ENCODE measurements at regions not wholly inside any gene's neighbourhood (a gene's known extent, or its start where the extent isn't known, plus 50 kb on each side); places are given as distances from the start of the nearest gene placed in this dataset.

GRCh38 chr4:62232814-62233213 is 1032.7 kb downstream of the ADGRL3 start:
- no peaks in the 10 kb centered on the region for H3K4me1 ChIP-seq (ENCODE audit: control insufficient read depth, insufficient read depth, low read length, poor library complexity, severe bottlenecking)
- no peak overlapping the region for H3K27ac ChIP-seq (ENCODE audit: low read depth, low read length, severe bottlenecking)
- no peaks in the 10 kb centered on the region for H3K9me3 ChIP-seq (ENCODE audit: control insufficient read depth, low read length)
- WGBS, 2 experiments (ENCODE audit: insufficient coverage in 2 of 2): 70 to 73% methylated on average over 2 of the region's 3 CpGs
- H3K4me3 ChIP-seq (ENCODE audit: extremely low read depth, insufficient read depth, low read length, poor library complexity, severe bottlenecking): no peak overlapping the region
- H3K36me3 ChIP-seq (ENCODE audit: control insufficient read depth, insufficient read depth, low read length): no peaks in the 10 kb centered on the region

GRCh38 chr4:62231994-62232393 is 1031.9 kb downstream of the ADGRL3 start:
- Histone ChIP-seq H3K4me1 (ENCODE audit: control insufficient read depth, insufficient read depth, low read length, poor library complexity, severe bottlenecking) (no peaks in the 10 kb centered on the region), H3K27ac (ENCODE audit: low read depth, low read length, severe bottlenecking) (no peak overlapping the region), H3K9me3 (ENCODE audit: control insufficient read depth, low read length) (no peaks in the 10 kb centered on the region), H3K36me3 (ENCODE audit: control insufficient read depth, insufficient read depth, low read length) (no peaks in the 10 kb centered on the region), H3K4me3 (ENCODE audit: extremely low read depth, insufficient read depth, low read length, poor library complexity, severe bottlenecking) (no peak overlapping the region)
- 96 to 100% methylated on average over 1 to 2 of the region's 3 CpGs for WGBS, 2 experiments (ENCODE audit: insufficient coverage in 2 of 2)

- Histone ChIP-seq H3K36me3 (ENCODE audit: control insufficient read depth, insufficient read depth, low read length) (no peaks in the 10 kb centered on the region), H3K4me3 (ENCODE audit: extremely low read depth, insufficient read depth, low read length, poor library complexity, severe bottlenecking) (no peak overlapping the region), H3K4me1 (ENCODE audit: control insufficient read depth, insufficient read depth, low read length, poor library complexity, severe bottlenecking) (no peaks in the 10 kb centered on the region), H3K9me3 (ENCODE audit: control insufficient read depth, low read length) (no peaks in the 10 kb centered on the region), H3K27ac (ENCODE audit: low read depth, low read length, severe bottlenecking) (no peak overlapping the region)
- 83 to 93% methylated on average over 1 to 3 of the region's 3 CpGs for WGBS, 2 experiments (ENCODE audit: insufficient coverage in 2 of 2)
Measured at GRCh38 chr4:62226082-62226481, 1026.0 kb downstream of the ADGRL3 start.

GRCh38 chr4:62222121-62222520 is 1022.0 kb downstream of the ADGRL3 start:
- H3K4me1 ChIP-seq (ENCODE audit: control insufficient read depth, insufficient read depth, low read length, poor library complexity, severe bottlenecking): no peaks in the 10 kb centered on the region
- no peak overlapping the region for H3K4me3 ChIP-seq (ENCODE audit: extremely low read depth, insufficient read depth, low read length, poor library complexity, severe bottlenecking)
- no peaks in the 10 kb centered on the region for H3K9me3 ChIP-seq (ENCODE audit: control insufficient read depth, low read length)
- H3K36me3 ChIP-seq (ENCODE audit: control insufficient read depth, insufficient read depth, low read length): no peaks in the 10 kb centered on the region
- WGBS, 2 experiments (ENCODE audit: insufficient coverage in 2 of 2): 80 to 94% methylated on average over 2 to 4 of the region's 4 CpGs
- no peak overlapping the region for H3K27ac ChIP-seq (ENCODE audit: low read depth, low read length, severe bottlenecking)

- H3K27ac ChIP-seq (ENCODE audit: low read depth, low read length, severe bottlenecking): no peak overlapping the region
- H3K9me3 ChIP-seq (ENCODE audit: control insufficient read depth, low read length): no peaks in the 10 kb centered on the region
- H3K36me3 ChIP-seq (ENCODE audit: control insufficient read depth, insufficient read depth, low read length): no peaks in the 10 kb centered on the region
- no peaks in the 10 kb centered on the region for H3K4me1 ChIP-seq (ENCODE audit: control insufficient read depth, insufficient read depth, low read length, poor library complexity, severe bottlenecking)
- H3K4me3 ChIP-seq (ENCODE audit: extremely low read depth, insufficient read depth, low read length, poor library complexity, severe bottlenecking): no peak overlapping the region
Measured at GRCh38 chr4:62210486-62210885, 1010.4 kb downstream of the ADGRL3 start.

- Histone ChIP-seq H3K4me1 (ENCODE audit: control insufficient read depth, insufficient read depth, low read length, poor library complexity, severe bottlenecking) (no peaks in the 10 kb centered on the region), H3K9me3 (ENCODE audit: control insufficient read depth, low read length) (no peaks in the 10 kb centered on the region), H3K36me3 (ENCODE audit: control insufficient read depth, insufficient read depth, low read length) (no peaks in the 10 kb centered on the region), H3K27ac (ENCODE audit: low read depth, low read length, severe bottlenecking) (no peak overlapping the region), H3K4me3 (ENCODE audit: extremely low read depth, insufficient read depth, low read length, poor library complexity, severe bottlenecking) (no peak overlapping the region)
- 63 to 100% methylated on average over 1 of the region's 4 CpGs for WGBS, 2 experiments (ENCODE audit: insufficient coverage in 2 of 2)
Measured at GRCh38 chr4:62209757-62210485, 1009.8 kb downstream of the ADGRL3 start.

- H3K4me3 ChIP-seq (ENCODE audit: extremely low read depth, insufficient read depth, low read length, poor library complexity, severe bottlenecking): no peak overlapping the region
- H3K4me1 ChIP-seq (ENCODE audit: control insufficient read depth, insufficient read depth, low read length, poor library complexity, severe bottlenecking): no peaks in the 10 kb centered on the region
- no peak overlapping the region for H3K27ac ChIP-seq (ENCODE audit: low read depth, low read length, severe bottlenecking)
- H3K36me3 ChIP-seq (ENCODE audit: control insufficient read depth, insufficient read depth, low read length): no peaks in the 10 kb centered on the region
- H3K9me3 ChIP-seq (ENCODE audit: control insufficient read depth, low read length): no peaks in the 10 kb centered on the region
- WGBS, 2 experiments (ENCODE audit: insufficient coverage in 2 of 2): 93 to 100% methylated on average over 2 of the region's 4 CpGs
Measured at GRCh38 chr4:62208921-62209320, 1008.8 kb downstream of the ADGRL3 start.

GRCh38 chr4:62204136-62204535 is 1004.0 kb downstream of the ADGRL3 start:
- WGBS, 2 experiments (ENCODE audit: insufficient coverage in 2 of 2): 94 to 96% methylated on average over 2 to 4 of the region's 4 CpGs
- Histone ChIP-seq H3K4me1 (ENCODE audit: control insufficient read depth, insufficient read depth, low read length, poor library complexity, severe bottlenecking) (no peaks in the 10 kb centered on the region), H3K36me3 (ENCODE audit: control insufficient read depth, insufficient read depth, low read length) (no peaks in the 10 kb centered on the region), H3K9me3 (ENCODE audit: control insufficient read depth, low read length) (no peaks in the 10 kb centered on the region), H3K27ac (ENCODE audit: low read depth, low read length, severe bottlenecking) (no peak overlapping the region), H3K4me3 (ENCODE audit: extremely low read depth, insufficient read depth, low read length, poor library complexity, severe bottlenecking) (no peak overlapping the region)

GRCh38 chr4:62199291-62199810 is 999.2 kb downstream of the ADGRL3 start:
- H3K4me1 ChIP-seq (ENCODE audit: control insufficient read depth, insufficient read depth, low read length, poor library complexity, severe bottlenecking): no peaks in the 10 kb centered on the region
- WGBS, 2 experiments (ENCODE audit: insufficient coverage in 2 of 2): 83 to 100% methylated on average over 1 to 2 of the region's 8 CpGs
- H3K4me3 ChIP-seq (ENCODE audit: extremely low read depth, insufficient read depth, low read length, poor library complexity, severe bottlenecking): no peak overlapping the region
- H3K9me3 ChIP-seq (ENCODE audit: control insufficient read depth, low read length): no peaks in the 10 kb centered on the region
- no peaks in the 10 kb centered on the region for H3K36me3 ChIP-seq (ENCODE audit: control insufficient read depth, insufficient read depth, low read length)
- no peak overlapping the region for H3K27ac ChIP-seq (ENCODE audit: low read depth, low read length, severe bottlenecking)

GRCh38 chr4:62196338-62196737 is 996.2 kb downstream of the ADGRL3 start:
- H3K4me3 ChIP-seq (ENCODE audit: extremely low read depth, insufficient read depth, low read length, poor library complexity, severe bottlenecking): no peak overlapping the region
- H3K27ac ChIP-seq (ENCODE audit: low read depth, low read length, severe bottlenecking): no peak overlapping the region
- 100% methylated on average over 3 of the region's 5 CpGs; no CpG with 5 or more reads in 1 of the 2 experiments for WGBS, 2 experiments (ENCODE audit: insufficient coverage in 2 of 2)
- H3K9me3 ChIP-seq (ENCODE audit: control insufficient read depth, low read length): no peaks in the 10 kb centered on the region
- H3K4me1 ChIP-seq (ENCODE audit: control insufficient read depth, insufficient read depth, low read length, poor library complexity, severe bottlenecking): no peaks in the 10 kb centered on the region
- H3K36me3 ChIP-seq (ENCODE audit: control insufficient read depth, insufficient read depth, low read length): no peaks in the 10 kb centered on the region

GRCh38 chr4:62194342-62194741 is 994.2 kb downstream of the ADGRL3 start:
- WGBS, 2 experiments (ENCODE audit: insufficient coverage in 2 of 2): 85 to 100% methylated on average over 1 to 2 of the region's 2 CpGs
- Histone ChIP-seq H3K4me3 (ENCODE audit: extremely low read depth, insufficient read depth, low read length, poor library complexity, severe bottlenecking) (no peak overlapping the region), H3K4me1 (ENCODE audit: control insufficient read depth, insufficient read depth, low read length, poor library complexity, severe bottlenecking) (no peaks in the 10 kb centered on the region), H3K9me3 (ENCODE audit: control insufficient read depth, low read length) (no peaks in the 10 kb centered on the region), H3K27ac (ENCODE audit: low read depth, low read length, severe bottlenecking) (no peak overlapping the region), H3K36me3 (ENCODE audit: control insufficient read depth, insufficient read depth, low read length) (no peaks in the 10 kb centered on the region)

Data from mesodermal cell (in vitro differentiated cells).